ENCODE measurements at regions not wholly inside any gene's neighbourhood (a gene's known extent, or its start where the extent isn't known, plus 50 kb on each side); places are given as distances from the start of the nearest gene placed in this dataset.

DNA sequence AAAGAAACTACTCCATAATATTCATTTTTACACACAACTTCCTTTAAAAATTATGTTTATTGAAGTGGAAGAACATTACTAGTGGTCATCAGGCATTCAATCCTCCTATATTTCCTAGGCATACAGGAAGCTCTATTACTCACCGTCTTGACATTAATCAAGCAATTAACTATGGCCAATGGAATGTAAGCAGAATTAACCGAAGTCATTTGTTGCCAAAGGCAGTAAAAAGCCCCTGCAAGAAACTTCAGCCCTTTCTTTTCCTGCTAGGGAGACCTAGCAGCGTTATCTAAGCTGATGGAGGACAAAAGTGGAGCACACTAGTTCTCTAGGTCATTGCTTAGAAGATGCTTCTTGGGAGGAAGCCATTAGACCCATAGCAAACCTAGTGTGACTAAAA, 399.6 kb downstream of the KCNH5 start:
- in situ Hi-C loops (cut with MboI; ENCODE audit: low pct_unique_long_range_greater_than_20kb, low sequenced_read_pairs, unreplicated experiment): no loop called here
- TF ChIP-seq, protein P1, sequence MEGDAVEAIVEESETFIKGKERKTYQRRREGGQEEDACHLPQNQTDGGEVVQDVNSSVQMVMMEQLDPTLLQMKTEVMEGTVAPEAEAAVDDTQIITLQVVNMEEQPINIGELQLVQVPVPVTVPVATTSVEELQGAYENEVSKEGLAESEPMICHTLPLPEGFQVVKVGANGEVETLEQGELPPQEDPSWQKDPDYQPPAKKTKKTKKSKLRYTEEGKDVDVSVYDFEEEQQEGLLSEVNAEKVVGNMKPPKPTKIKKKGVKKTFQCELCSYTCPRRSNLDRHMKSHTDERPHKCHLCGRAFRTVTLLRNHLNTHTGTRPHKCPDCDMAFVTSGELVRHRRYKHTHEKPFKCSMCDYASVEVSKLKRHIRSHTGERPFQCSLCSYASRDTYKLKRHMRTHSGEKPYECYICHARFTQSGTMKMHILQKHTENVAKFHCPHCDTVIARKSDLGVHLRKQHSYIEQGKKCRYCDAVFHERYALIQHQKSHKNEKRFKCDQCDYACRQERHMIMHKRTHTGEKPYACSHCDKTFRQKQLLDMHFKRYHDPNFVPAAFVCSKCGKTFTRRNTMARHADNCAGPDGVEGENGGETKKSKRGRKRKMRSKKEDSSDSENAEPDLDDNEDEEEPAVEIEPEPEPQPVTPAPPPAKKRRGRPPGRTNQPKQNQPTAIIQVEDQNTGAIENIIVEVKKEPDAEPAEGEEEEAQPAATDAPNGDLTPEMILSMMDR (IDR thresholded peaks at IDR 0.05; ENCODE audit: extremely low read depth, insufficient read depth, missing control alignments): no peak
- DNase-seq (ENCODE audit: low spot score): no peak

All from GM13977 (cell line).